RWPE2 (cell line): ENCODE measurements at regions not wholly inside any gene's neighbourhood (a gene's known extent, or its start where the extent isn't known, plus 50 kb on each side); places are given as distances from the start of the nearest gene placed in this dataset.
A peak's percentile ranks its signal among the peaks of the same experiment; 100 is the strongest.

ENCODE experiments used
- ATAC-seq: fragments of 200-7000 bp; cut with Tn5 transposase; 3 replicates; pipeline ENCODE4 v1.9.1; 2021; ENCODE audit warnings: low read depth
- DNase-seq: peaks from one replicate; pipeline ENCODE4 v3.0.0-alpha.2; 2020; ENCODE audit warnings: low spot score
- H3K27ac ChIP-seq: fragments of 450-650 bp; 2 replicates; pipeline ENCODE4 v1.5.1; 2017; ENCODE audit warnings: mild to moderate bottlenecking; ENCODE audit not compliant: poor library complexity, severe bottlenecking
- H3K27me3 ChIP-seq: fragments of 250-450 bp; sonication (Bioruptor Pico); 2 replicates; pipeline ENCODE4 v1.5.1; 2021; ENCODE audit warnings: mild to moderate bottlenecking, moderate library complexity; ENCODE audit not compliant: insufficient read depth, poor library complexity, severe bottlenecking
- H3K36me3 ChIP-seq: fragments of 250-450 bp; sonication (Bioruptor Pico); 2 replicates; pipeline ENCODE4 v1.5.1; 2020; ENCODE audit warnings: low read depth, mild to moderate bottlenecking, moderate library complexity
- H3K4me1 ChIP-seq: fragments of 250-450 bp; sonication (Bioruptor Pico); 2 replicates; pipeline ENCODE4 v1.5.1; 2021; ENCODE audit warnings: mild to moderate bottlenecking, moderate library complexity; ENCODE audit not compliant: insufficient read depth, poor library complexity, severe bottlenecking
- H3K4me3 ChIP-seq: fragments of 250-450 bp; sonication (Bioruptor Pico); 2 replicates; pipeline ENCODE4 v1.5.1; 2021; ENCODE audit warnings: mild to moderate bottlenecking, moderate library complexity; ENCODE audit not compliant: severe bottlenecking
- H3K9me3 ChIP-seq: fragments of 250-450 bp; sonication (Bioruptor Pico); 2 replicates; pipeline ENCODE4 v1.5.1; 2021; ENCODE audit warnings: mild to moderate bottlenecking, moderate library complexity; ENCODE audit not compliant: severe bottlenecking
- CTCF ChIP-seq: fragments of 450-650 bp; IDR thresholded peaks from one replicate; pipeline ENCODE4 v1.5.1; 2017; ENCODE audit warnings: mild to moderate bottlenecking, moderate library complexity; ENCODE audit not compliant: poor library complexity, severe bottlenecking

- Histone ChIP-seq H3K27me3 (no peaks in the 10 kb centered on the region), H3K27ac (no peak overlapping the region), H3K4me3 (no peak overlapping the region), H3K9me3 (no peaks in the 10 kb centered on the region), H3K36me3 (no peaks in the 10 kb centered on the region), H3K4me1 (no peaks in the 10 kb centered on the region)
- ATAC-seq (peak; percentile 59; the same call in 2 of the 3 replicates), DNase-seq (no peak)
- TF ChIP-seq CTCF = peak; percentile 20
Observed at GRCh38 chr6:113594726-113595125, 262.4 kb upstream of the MARCKS start.

DNA sequence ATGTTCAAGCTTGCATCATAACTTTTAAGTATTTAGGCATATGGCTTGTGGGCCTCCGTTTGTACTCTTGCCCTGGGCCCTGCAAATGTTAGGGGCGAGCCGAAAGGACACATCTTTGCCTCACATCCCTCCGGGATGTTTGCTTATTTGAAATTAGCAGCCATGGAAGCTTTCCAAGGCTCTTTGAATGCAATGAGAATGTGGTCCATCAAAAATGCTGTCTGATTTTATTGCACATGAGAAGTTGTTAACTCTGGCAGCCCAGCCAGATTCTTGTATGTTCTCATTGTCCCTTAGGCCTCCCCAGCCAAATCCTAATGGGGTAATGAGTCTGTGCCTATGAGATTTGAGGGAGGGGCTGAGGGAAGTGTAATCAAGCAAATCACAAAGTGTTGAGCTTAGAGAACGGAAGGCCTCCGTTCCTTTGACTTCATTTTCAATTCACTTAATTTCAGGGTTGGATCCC, 261.2 kb upstream of the MARCKS start:
- no peak for ATAC-seq

GRCh38 chr6:113596387-113597230, 260.5 kb upstream of the MARCKS start:
- DNase-seq (no peak), ATAC-seq (no peak)
- TF ChIP-seq CTCF = no peak
- Histone ChIP-seq H3K4me1 (no peaks in the 10 kb centered on the region), H3K36me3 (no peaks in the 10 kb centered on the region), H3K9me3 (no peaks in the 10 kb centered on the region), H3K4me3 (no peak overlapping the region), H3K27ac (no peak overlapping the region), H3K27me3 (no peaks in the 10 kb centered on the region)

More for the DNA sequence above, 261.2 kb upstream of the MARCKS start:
- no peak for DNase-seq
- Histone ChIP-seq H3K9me3 (no peaks in the 10 kb centered on the region), H3K4me3 (no peak overlapping the region), H3K27ac (no peak overlapping the region), H3K27me3 (no peaks in the 10 kb centered on the region), H3K4me1 (no peaks in the 10 kb centered on the region), H3K36me3 (no peaks in the 10 kb centered on the region)
- no peak for TF ChIP-seq CTCF

- ATAC-seq (no peak), DNase-seq (no peak)
- Histone ChIP-seq H3K27me3 (no peaks in the 10 kb centered on the region), H3K4me1 (no peaks in the 10 kb centered on the region), H3K36me3 (no peaks in the 10 kb centered on the region), H3K4me3 (no peak overlapping the region), H3K27ac (no peak overlapping the region), H3K9me3 (no peaks in the 10 kb centered on the region)
- TF ChIP-seq CTCF = no peak
Observed at GRCh38 chr6:113597231-113597583, 259.9 kb upstream of the MARCKS start.

- Histone ChIP-seq H3K27me3 (no peaks in the 10 kb centered on the region), H3K4me3 (no peak overlapping the region), H3K4me1 (no peaks in the 10 kb centered on the region), H3K27ac (no peak overlapping the region), H3K9me3 (no peaks in the 10 kb centered on the region), H3K36me3 (no peaks in the 10 kb centered on the region)
- no peak for DNase-seq
- ATAC-seq = no peak
- no peak for TF ChIP-seq CTCF
Observed at GRCh38 chr6:113598786-113599185, 258.4 kb upstream of the MARCKS start.
